Panc1 (cell line): ENCODE measurements at regions not wholly inside any gene's neighbourhood (a gene's known extent, or its start where the extent isn't known, plus 50 kb on each side); places are given as distances from the start of the nearest gene placed in this dataset.

Experiments
- ATAC-seq: fragments of 200-7000 bp; cut with Tn5 transposase; 2 replicates; pipeline ENCODE4 v1.9.1; 2020; ENCODE audit warnings: mild to moderate bottlenecking, moderate library complexity
- BruUV-seq: library from RNA; stranded (reverse); fragments of 400-500 nt; replicated peaks from 2 replicates; lab custom pipeline; 2021; lab: Mats Ljungman, UMichigan
- CTCF ChIA-PET: fragments of 300-600 bp; sonication (Branson Sonifier 250); formaldehyde crosslinking; loops from one replicate; lab custom pipeline; 2022; ENCODE audit warnings: antibody characterized with exemption; lab: Charles Lee
- POLR2A ChIA-PET: fragments of 300-600 bp; sonication (Branson Sonifier 250); formaldehyde crosslinking; loops from one replicate; lab custom pipeline; 2022; ENCODE audit warnings: antibody characterized with exemption; lab: Charles Lee
- DNase-seq: peaks from one replicate; pipeline ENCODE4 v3.0.0-alpha.2; 2010; ENCODE audit warnings: low read depth, low spot score
- H3K27ac ChIP-seq: 2 replicates; pipeline ENCODE4 v1.5.1; 2011; ENCODE audit warnings: mild to moderate bottlenecking, low read length, inconsistent platforms
- H3K27me3 ChIP-seq: fragments of 200-500 bp; sonication (Bioruptor generic); 2 replicates; pipeline ENCODE4 v1.6.0; 2014; ENCODE audit warnings: low read length, inconsistent platforms; ENCODE audit not compliant: control insufficient read depth, insufficient read depth
- H3K36me3 ChIP-seq: fragments of 200-500 bp; sonication (Bioruptor generic); 2 replicates; pipeline ENCODE4 v1.5.1; 2014; ENCODE audit warnings: inconsistent platforms, mild to moderate bottlenecking, low read length, moderate library complexity; ENCODE audit not compliant: control insufficient read depth, insufficient read depth
- H3K4me1 ChIP-seq: 2 replicates; pipeline ENCODE4 v1.5.1; 2011; ENCODE audit warnings: inconsistent platforms, mild to moderate bottlenecking, low read length, moderate library complexity; ENCODE audit not compliant: control insufficient read depth, insufficient read depth
- H3K4me3 ChIP-seq, 2 experiments: 2 replicates each; pipeline ENCODE4 v1.5.1; 2011 to 2012; ENCODE audit warnings: low read depth in 2 of 2, low read length in 2 of 2, mild to moderate bottlenecking in 2 of 2, inconsistent platforms in 1 of 2, moderate library complexity in 1 of 2
- H3K9me3 ChIP-seq: fragments of 200-500 bp; sonication (Bioruptor generic); 2 replicates; pipeline ENCODE4 v1.5.1; 2014; ENCODE audit warnings: low read depth, mild to moderate bottlenecking, inconsistent platforms, low read length, moderate library complexity; ENCODE audit not compliant: control insufficient read depth, insufficient read depth
- CTCF ChIP-seq: fragments of 450-650 bp; IDR thresholded peaks from 2 replicates; pipeline ENCODE4 v1.5.1; 2017; ENCODE audit warnings: mild to moderate bottlenecking
- POLR2AphosphoS5 ChIP-seq: IDR thresholded peaks from 2 replicates; pipeline ENCODE4 v1.6.1; 2012; ENCODE audit warnings: mild to moderate bottlenecking, low read depth, low read length, moderate library complexity
- REST ChIP-seq, 2 experiments: IDR thresholded peaks; 2 replicates each; pipeline ENCODE4 v1.6.1; 2011 to 2012; ENCODE audit warnings: low read depth in 2 of 2, control low read depth in 1 of 2, low read length in 1 of 2, mild to moderate bottlenecking in 1 of 2, moderate library complexity in 1 of 2; ENCODE audit not compliant: insufficient read depth in 1 of 2
- SIN3A ChIP-seq: IDR thresholded peaks from 2 replicates; pipeline ENCODE4 v1.6.1; 2012; ENCODE audit warnings: low read depth, mild to moderate bottlenecking, low read length, moderate library complexity, borderline replicate concordance; ENCODE audit not compliant: insufficient read depth
- TCF7L2 ChIP-seq: IDR thresholded peaks from 2 replicates; pipeline ENCODE4 v1.6.1; 2011; ENCODE audit warnings: mild to moderate bottlenecking, low read depth, low read length, inconsistent platforms
- in situ Hi-C: cut with HindIII; loops from 2 replicates; pipeline ENCODE4 v1.10.0; 2016; ENCODE audit warnings: low sequenced_read_pairs, low pct_unique_long_range_greater_than_20kb
- intact Hi-C: fragments of 100-400 bp; cut with micrococcal nuclease; formaldehyde crosslinking; loops from one replicate; pipeline ENCODE4 v1.10.0; 2022; ENCODE audit not compliant: unreplicated experiment

- Histone ChIP-seq H3K27me3 (no peaks in the 10 kb centered on the region), H3K36me3 (no peaks in the 10 kb centered on the region), H3K27ac (no peak overlapping the region), H3K4me3 (no peak overlapping the region), H3K9me3 (no peaks in the 10 kb centered on the region), H3K4me1 (no peaks in the 10 kb centered on the region)
- TF ChIP-seq POLR2AphosphoS5 (no peak), REST (IDR thresholded peaks at IDR 0.05; ENCODE audit: insufficient read depth in 1 of 2, low read depth in 2 of 2, low read length in 1 of 2) (no peak), CTCF (no peak), TCF7L2 (no peak), SIN3A (no peak)
- intact Hi-C loops: no loop called here
- no TSS peak for BruUV-seq
- in situ Hi-C loops: no loop called here
- POLR2A ChIA-PET: no interaction called here
- DNase-seq (no peak), ATAC-seq (no peak)
- CTCF ChIA-PET: no interaction called here
These were observed 311.3 kb upstream of the PRKD1 start for GRCh38 chr14:30238936-30239335.

DNA sequence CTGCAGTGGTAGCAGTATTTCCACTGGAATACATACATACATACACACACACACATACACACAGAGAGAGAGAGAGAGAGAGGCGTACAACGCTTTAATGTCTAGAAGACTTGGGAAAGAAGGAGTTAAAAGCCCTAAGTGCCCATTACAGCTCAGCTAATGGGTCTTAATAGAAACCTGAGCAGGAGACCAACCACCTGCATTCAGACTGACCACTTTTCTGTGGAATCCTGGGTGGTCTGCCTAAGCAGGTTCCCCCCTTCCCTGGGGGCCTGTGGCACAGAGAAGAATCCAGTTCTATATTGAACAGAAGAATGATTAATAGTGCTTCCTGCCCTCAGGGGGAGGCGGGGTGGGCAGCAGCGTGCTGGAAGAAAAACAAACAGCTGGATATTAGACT lies 312.4 kb upstream of the PRKD1 start:
- no peaks in the 10 kb centered on the region for H3K4me1 ChIP-seq
- TF ChIP-seq POLR2AphosphoS5: no peak
- TF ChIP-seq SIN3A: no peak
- H3K27ac ChIP-seq: no peak overlapping the region
- ATAC-seq (no peak), DNase-seq (no peak)
- no peak overlapping the region for H3K4me3 ChIP-seq
- intact Hi-C loops (no loop called here), in situ Hi-C loops (no loop called here)
- CTCF ChIA-PET: no interaction called here
- BruUV-seq: no TSS peak
- no peaks in the 10 kb centered on the region for H3K9me3 ChIP-seq
- POLR2A ChIA-PET: no interaction called here
- H3K36me3 ChIP-seq: no peaks in the 10 kb centered on the region
- H3K27me3 ChIP-seq: no peaks in the 10 kb centered on the region

- Histone ChIP-seq H3K27me3 (no peaks in the 10 kb centered on the region), H3K4me3 (no peak overlapping the region), H3K4me1 (no peaks in the 10 kb centered on the region), H3K36me3 (no peaks in the 10 kb centered on the region), H3K27ac (no peak overlapping the region), H3K9me3 (no peaks in the 10 kb centered on the region)
- in situ Hi-C loops (no loop called here), intact Hi-C loops (no loop called here)
- ChIA-PET CTCF (no interaction called here), POLR2A (no interaction called here)
- DNase-seq (no peak), ATAC-seq (no peak)
- no peak for TF ChIP-seq REST (IDR thresholded peaks at IDR 0.05; ENCODE audit: insufficient read depth in 1 of 2, low read depth in 2 of 2, low read length in 1 of 2)
- no peak for TF ChIP-seq SIN3A
- TF ChIP-seq CTCF: no peak
- TF ChIP-seq POLR2AphosphoS5: no peak
- no peak for TF ChIP-seq TCF7L2
- no TSS peak for BruUV-seq
These were observed 313.0 kb upstream of the PRKD1 start for GRCh38 chr14:30240685-30241084.
